ENCODE measurements at regions not wholly inside any gene's neighbourhood (a gene's known extent, or its start where the extent isn't known, plus 50 kb on each side); places are given as distances from the start of the nearest gene placed in this dataset.
A peak's percentile ranks its signal among the peaks of the same experiment; 100 is the strongest.

DNA sequence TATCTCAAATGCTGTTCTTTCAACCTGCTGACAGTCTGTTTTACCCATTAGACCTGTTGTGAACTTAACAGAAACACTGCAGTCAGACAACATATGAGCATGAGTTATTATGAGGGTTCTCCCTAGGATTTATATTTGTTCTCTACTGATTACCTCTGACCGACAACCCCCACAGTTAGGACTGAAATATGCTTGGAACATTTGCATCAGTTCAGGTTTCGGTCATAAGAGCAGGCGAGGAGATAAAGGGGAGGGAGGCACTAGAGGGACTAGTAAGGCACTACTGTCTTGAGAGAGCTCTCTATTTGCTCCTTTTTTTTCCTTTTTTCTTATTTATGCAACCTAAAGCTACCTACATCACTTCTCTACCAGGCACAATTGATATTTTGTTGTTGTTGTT, 133.2 kb upstream of the REG3G start:
- in situ Hi-C loops (cut with HindIII; ENCODE audit: low pct_unique_long_range_greater_than_20kb, low sequenced_read_pairs) = no loop called here
- no peak for TF ChIP-seq JUND (IDR thresholded peaks at IDR 0.05; ENCODE audit: low read depth)
- no peak for DNase-seq (ENCODE audit: low read depth in 1 of 2, low spot score in 1 of 2)

DNA sequence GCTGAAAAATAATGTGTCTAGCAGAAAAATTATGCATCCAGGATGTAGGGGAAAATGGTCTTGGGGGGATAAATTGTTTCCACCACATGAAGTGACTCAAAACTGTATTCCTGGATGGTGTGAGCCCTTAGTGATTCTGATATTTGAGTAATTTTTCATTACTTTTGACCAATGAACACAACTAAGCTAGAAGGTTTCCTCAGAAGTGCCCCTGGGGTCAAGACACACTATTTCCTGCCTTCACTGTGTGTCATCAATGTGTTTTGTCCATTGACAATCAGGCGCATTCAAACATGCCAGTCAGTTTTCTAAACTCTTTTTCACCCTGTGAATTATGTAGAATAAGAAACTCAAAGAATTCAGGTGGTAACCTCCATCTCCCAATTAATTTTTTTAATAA, 130.5 kb upstream of the REG3G start:
- TF ChIP-seq JUND (IDR thresholded peaks at IDR 0.05; ENCODE audit: low read depth) = no peak
- in situ Hi-C loops (cut with HindIII; ENCODE audit: low pct_unique_long_range_greater_than_20kb, low sequenced_read_pairs) = no loop called here
- DNase-seq (ENCODE audit: low read depth in 1 of 2, low spot score in 1 of 2) = no peak

DNA sequence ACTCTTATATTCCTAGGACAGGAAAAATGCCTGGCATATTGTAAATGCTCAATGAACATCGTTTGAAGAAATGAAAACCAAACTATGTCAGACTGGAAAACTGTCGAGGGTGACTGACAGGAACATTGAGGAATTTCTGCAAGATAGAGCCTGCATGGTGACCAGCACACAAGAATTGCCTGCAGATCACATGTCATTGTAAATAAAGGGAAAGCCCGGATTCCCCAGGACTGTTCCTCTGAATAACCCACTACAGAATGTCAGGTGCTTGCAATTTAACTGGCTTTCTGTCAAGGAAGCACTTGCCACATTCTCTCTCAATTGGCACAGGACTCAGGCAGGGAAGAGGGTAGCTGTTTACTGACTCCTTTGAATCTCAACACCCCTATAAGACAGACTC, 129.0 kb upstream of the REG3G start:
- no peak for DNase-seq (ENCODE audit: low read depth in 1 of 2, low spot score in 1 of 2)
- in situ Hi-C loops (cut with HindIII; ENCODE audit: low pct_unique_long_range_greater_than_20kb, low sequenced_read_pairs) = no loop called here
- no peak for TF ChIP-seq JUND (IDR thresholded peaks at IDR 0.05; ENCODE audit: low read depth)

- TF ChIP-seq JUND (IDR thresholded peaks at IDR 0.05; ENCODE audit: low read depth) = no peak
- DNase-seq (ENCODE audit: low read depth in 1 of 2, low spot score in 1 of 2) = no peak
- in situ Hi-C loops (cut with HindIII; ENCODE audit: low pct_unique_long_range_greater_than_20kb, low sequenced_read_pairs) = no loop called here
These were observed 118.4 kb upstream of the REG3G start for GRCh38 chr2:78907089-78907488.

DNA sequence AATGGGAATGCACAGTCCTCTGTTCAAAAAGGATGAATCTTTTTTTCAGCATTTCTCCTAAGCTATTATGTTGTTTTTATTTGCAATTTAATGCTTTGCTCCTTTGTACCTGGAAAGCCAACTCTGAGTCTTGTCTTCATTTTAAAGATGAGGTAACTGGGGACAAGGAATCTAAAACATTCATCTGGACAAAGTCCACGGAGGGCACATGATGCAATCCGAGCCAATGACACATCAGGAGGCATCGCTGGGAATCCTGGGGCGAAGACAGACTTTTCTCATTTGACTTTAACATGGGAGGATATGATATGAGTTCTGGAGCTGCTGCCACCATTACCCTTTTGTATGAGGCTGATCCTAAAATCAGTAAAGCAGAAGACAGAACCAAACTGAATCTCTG, 116.5 kb upstream of the REG3G start:
- DNase-seq (ENCODE audit: low read depth in 1 of 2, low spot score in 1 of 2) = no peak
- no peak for TF ChIP-seq JUND (IDR thresholded peaks at IDR 0.05; ENCODE audit: low read depth)
- in situ Hi-C loops (cut with HindIII; ENCODE audit: low pct_unique_long_range_greater_than_20kb, low sequenced_read_pairs) = no loop called here

DNA sequence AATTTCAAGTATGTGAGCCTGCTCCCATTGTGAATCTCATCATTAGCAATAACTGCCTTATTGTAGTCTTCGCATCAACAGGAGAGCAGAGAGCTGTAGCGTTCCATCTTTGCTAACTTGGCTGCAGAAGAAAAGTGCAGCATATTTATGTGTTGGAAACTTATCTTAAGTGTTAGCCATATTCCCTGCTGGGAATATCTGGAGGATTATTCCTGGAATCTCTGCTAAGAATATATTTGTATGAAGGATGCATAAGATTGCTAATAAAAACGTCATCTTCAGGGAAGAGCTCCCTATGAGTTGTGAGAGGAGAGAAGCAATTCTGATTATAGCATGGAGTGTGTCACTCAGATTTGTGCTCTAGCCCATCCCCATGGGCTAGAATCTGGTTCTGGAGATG, 115.1 kb upstream of the REG3G start:
- no peak for DNase-seq (ENCODE audit: low read depth in 1 of 2, low spot score in 1 of 2)
- TF ChIP-seq JUND (IDR thresholded peaks at IDR 0.05; ENCODE audit: low read depth) = no peak
- in situ Hi-C loops (cut with HindIII; ENCODE audit: low pct_unique_long_range_greater_than_20kb, low sequenced_read_pairs) = no loop called here

- no peak for TF ChIP-seq JUND (IDR thresholded peaks at IDR 0.05; ENCODE audit: low read depth)
- in situ Hi-C loops (cut with HindIII; ENCODE audit: low pct_unique_long_range_greater_than_20kb, low sequenced_read_pairs) = no loop called here
- DNase-seq (ENCODE audit: low read depth in 1 of 2, low spot score in 1 of 2) = no peak
These were observed 112.2 kb upstream of the REG3G start for GRCh38 chr2:78913257-78913656.

GRCh38 chr2:78925258-78925657, 100.2 kb upstream of the REG3G start:
- no peak for TF ChIP-seq JUND (IDR thresholded peaks at IDR 0.05; ENCODE audit: low read depth)
- DNase-seq (ENCODE audit: low read depth in 1 of 2, low spot score in 1 of 2) = no peak
- in situ Hi-C loops (cut with HindIII; ENCODE audit: low pct_unique_long_range_greater_than_20kb, low sequenced_read_pairs) = no loop called here

DNA sequence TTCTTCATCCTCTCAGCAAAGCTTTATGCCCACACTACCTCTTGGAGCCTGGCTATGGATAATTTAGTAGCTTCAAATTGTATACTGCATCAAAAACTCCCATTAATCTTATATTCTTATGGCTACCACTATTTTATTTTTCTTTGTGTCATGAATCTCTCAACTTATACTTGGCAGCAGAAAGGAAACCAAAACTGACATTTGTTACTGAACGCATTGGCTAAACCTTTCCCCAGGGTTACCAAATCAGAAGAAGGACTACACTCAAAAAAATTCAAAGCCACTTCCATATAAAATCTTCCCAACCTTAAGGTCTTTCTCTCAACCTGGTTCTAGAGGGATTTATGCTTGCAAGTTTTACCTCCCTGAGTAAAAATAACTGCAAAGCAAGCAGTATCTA, 97.0 kb upstream of the REG3G start:
- no peak for TF ChIP-seq JUND (IDR thresholded peaks at IDR 0.05; ENCODE audit: low read depth)
- DNase-seq (ENCODE audit: low read depth in 1 of 2, low spot score in 1 of 2) = no peak
- in situ Hi-C loops (cut with HindIII; ENCODE audit: low pct_unique_long_range_greater_than_20kb, low sequenced_read_pairs) = no loop called here

DNA sequence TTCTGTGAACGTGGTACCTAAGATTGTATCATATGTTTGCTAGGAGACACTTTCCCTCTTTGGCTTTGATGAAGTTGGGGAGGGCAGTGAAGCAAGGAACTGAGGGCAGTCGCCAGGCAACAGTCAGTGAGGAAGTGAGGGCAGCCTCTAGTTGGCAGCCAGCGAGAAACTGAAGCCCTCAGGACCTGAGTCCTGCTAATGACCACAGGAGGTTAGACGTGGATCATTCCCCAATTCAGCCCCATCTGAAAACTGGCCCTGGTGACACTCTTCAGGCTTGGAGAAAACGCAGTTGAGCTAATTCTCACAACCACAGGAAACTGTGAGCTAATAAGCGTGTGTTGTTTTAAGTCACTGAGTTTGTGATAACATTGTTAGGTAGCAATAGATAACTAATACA, 84.5 kb upstream of the REG3G start:
- peak in 1 of 2 experiments; percentile 2 for DNase-seq (ENCODE audit: low read depth in 1 of 2, low spot score in 1 of 2)
- in situ Hi-C loops (cut with HindIII; ENCODE audit: low pct_unique_long_range_greater_than_20kb, low sequenced_read_pairs) = no loop called here
- TF ChIP-seq JUND (IDR thresholded peaks at IDR 0.05; ENCODE audit: low read depth) = no peak

DNA sequence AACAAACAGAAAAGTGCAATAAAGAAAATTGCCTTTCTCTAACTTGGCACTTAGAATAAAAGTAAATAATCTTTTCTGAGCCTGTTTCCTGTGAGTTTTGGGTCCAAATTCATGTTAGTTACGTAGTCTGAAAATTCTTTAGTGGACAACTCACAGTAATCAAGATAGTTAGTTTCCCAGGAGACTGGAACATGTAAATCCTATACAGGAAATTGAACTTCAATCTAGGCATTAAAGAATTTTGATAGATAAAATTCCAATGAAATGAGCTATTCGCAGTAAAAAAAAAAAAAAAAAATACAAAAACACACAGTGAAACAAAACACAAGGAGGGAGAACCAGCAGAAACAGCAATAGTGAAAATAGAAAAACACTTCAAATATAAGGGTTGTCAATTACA, 83.8 kb upstream of the REG3G start:
- DNase-seq (ENCODE audit: low read depth in 1 of 2, low spot score in 1 of 2) = no peak
- TF ChIP-seq JUND (IDR thresholded peaks at IDR 0.05; ENCODE audit: low read depth) = no peak
- in situ Hi-C loops (cut with HindIII; ENCODE audit: low pct_unique_long_range_greater_than_20kb, low sequenced_read_pairs) = no loop called here

GRCh38 chr2:78963881-78964280, 61.6 kb upstream of the REG3G start:
- in situ Hi-C loops (cut with HindIII; ENCODE audit: low pct_unique_long_range_greater_than_20kb, low sequenced_read_pairs) = no loop called here
- TF ChIP-seq JUND (IDR thresholded peaks at IDR 0.05; ENCODE audit: low read depth) = no peak
- no peak for DNase-seq (ENCODE audit: low read depth in 1 of 2, low spot score in 1 of 2)

- DNase-seq (ENCODE audit: low read depth in 1 of 2, low spot score in 1 of 2) = no peak
- in situ Hi-C loops (cut with HindIII; ENCODE audit: low pct_unique_long_range_greater_than_20kb, low sequenced_read_pairs) = no loop called here
These were observed 58.2 kb upstream of the REG3G start for GRCh38 chr2:78967294-78967693.

GRCh38 chr2:78973630-78974029, 51.9 kb upstream of the REG3G start:
- DNase-seq (ENCODE audit: low read depth in 1 of 2, low spot score in 1 of 2) = no peak
- in situ Hi-C loops (cut with HindIII; ENCODE audit: low pct_unique_long_range_greater_than_20kb, low sequenced_read_pairs) = no loop called here
- TF ChIP-seq JUND (IDR thresholded peaks at IDR 0.05; ENCODE audit: low read depth) = no peak

More at GRCh38 chr2:78967294-78967693, 58.2 kb upstream of the REG3G start:
- TF ChIP-seq JUND (IDR thresholded peaks at IDR 0.05; ENCODE audit: low read depth) = no peak
